HEK293 (cell line): ENCODE measurements at regions not wholly inside any gene's neighbourhood (a gene's known extent, or its start where the extent isn't known, plus 50 kb on each side); places are given as distances from the start of the nearest gene placed in this dataset.

Experiments used
- CTCF ChIA-PET: fragments of 350-600 bp; formaldehyde crosslinking; extraction: SDS; loops from one replicate; lab custom pipeline; 2021; ENCODE audit warnings: antibody characterized with exemption; lab: Yijun Ruan, JAX
- POLR2A ChIA-PET: fragments of 300-600 bp; formaldehyde crosslinking; extraction: SDS; loops from one replicate; lab custom pipeline; 2020; ENCODE audit warnings: antibody characterized with exemption, inconsistent platforms; lab: Yijun Ruan, JAX
- H3K27ac ChIP-seq: fragments of 200-500 bp; sonication (Bioruptor generic); 2 replicates; pipeline ENCODE4 v1.5.1; 2014; ENCODE audit warnings: low read depth, low read length, control low read depth, inconsistent platforms; ENCODE audit errors: extremely low read depth
- H3K36me3 ChIP-seq, 2 experiments: fragments of 200-500 bp in 1 of 2; sonication (Bioruptor generic) in 1 of 2; 1 replicate in 1 of 2; 2 replicates in 1 of 2; pipeline ENCODE4 v1.5.1; 2014 to 2017; ENCODE audit warnings: inconsistent platforms in 2 of 2, low read length in 2 of 2; ENCODE audit not compliant: control insufficient read depth in 2 of 2, insufficient read depth in 1 of 2
- H3K4me1 ChIP-seq: fragments of 200-500 bp; sonication (Bioruptor generic); 2 replicates; pipeline ENCODE4 v1.5.1; 2014; ENCODE audit warnings: mild to moderate bottlenecking, low read length, inconsistent platforms; ENCODE audit not compliant: control insufficient read depth, insufficient read depth
- H3K4me3 ChIP-seq: 2 replicates; pipeline ENCODE4 v1.5.1; 2011; ENCODE audit warnings: low read depth, mild to moderate bottlenecking, control low read depth, low read length, moderate library complexity
- H3K9me3 ChIP-seq: fragments of 200-500 bp; sonication (Bioruptor generic); 2 replicates; pipeline ENCODE4 v1.5.1; 2014; ENCODE audit warnings: low read depth, low read length, inconsistent platforms; ENCODE audit not compliant: control insufficient read depth, insufficient read depth
- BCL6B ChIP-seq: fragments of 450-650 bp; formaldehyde crosslinking; IDR thresholded peaks from 2 replicates; pipeline ENCODE4 v1.5.1; 2017; ENCODE audit warnings: missing biosample characterization, missing genetic modification characterization
- HOXD13 ChIP-seq: sonication (generic); formaldehyde crosslinking; IDR thresholded peaks from 2 replicates; pipeline ENCODE4 v1.8.0; 2022; ENCODE audit warnings: missing genetic modification reagents, borderline replicate concordance
- OVOL3 ChIP-seq: fragments of 450-650 bp; formaldehyde crosslinking; IDR thresholded peaks from 2 replicates; pipeline ENCODE4 v1.5.1; 2016; ENCODE audit warnings: missing biosample characterization, missing genetic modification characterization
- SP2 ChIP-seq: fragments of 450-650 bp; formaldehyde crosslinking; IDR thresholded peaks from 2 replicates; pipeline ENCODE4 v1.5.1; 2016; ENCODE audit warnings: missing biosample characterization, missing genetic modification characterization
- WT1 ChIP-seq: fragments of 450-650 bp; formaldehyde crosslinking; IDR thresholded peaks from 2 replicates; pipeline ENCODE4 v1.5.1; 2016; ENCODE audit warnings: missing biosample characterization, missing genetic modification characterization
- ZBTB1 ChIP-seq: fragments of 450-650 bp; formaldehyde crosslinking; IDR thresholded peaks from 2 replicates; pipeline ENCODE4 v1.5.1; 2016; ENCODE audit warnings: missing biosample characterization, missing genetic modification characterization
- ZBTB8A ChIP-seq: fragments of 450-650 bp; formaldehyde crosslinking; IDR thresholded peaks from 2 replicates; pipeline ENCODE4 v1.5.1; 2016; ENCODE audit warnings: missing biosample characterization, missing genetic modification characterization
- ZEB2 ChIP-seq: fragments of 450-650 bp; formaldehyde crosslinking; IDR thresholded peaks from 2 replicates; pipeline ENCODE4 v1.5.1; 2016; ENCODE audit warnings: missing biosample characterization, missing genetic modification characterization
- ZFP3 ChIP-seq: fragments of 450-650 bp; formaldehyde crosslinking; IDR thresholded peaks from 2 replicates; pipeline ENCODE4 v1.5.1; 2016; ENCODE audit warnings: low read depth, missing biosample characterization, missing genetic modification characterization
- ZNF133 ChIP-seq: fragments of 450-650 bp; formaldehyde crosslinking; IDR thresholded peaks from 2 replicates; pipeline ENCODE4 v1.5.1; 2016; ENCODE audit warnings: missing biosample characterization, missing genetic modification characterization
- ZNF169 ChIP-seq: fragments of 450-650 bp; formaldehyde crosslinking; IDR thresholded peaks from 2 replicates; pipeline ENCODE4 v1.5.1; 2016; ENCODE audit warnings: missing biosample characterization, missing genetic modification characterization
- ZNF174 ChIP-seq: fragments of 450-650 bp; formaldehyde crosslinking; IDR thresholded peaks from 2 replicates; pipeline ENCODE4 v1.5.0; 2017; ENCODE audit warnings: missing biosample characterization, mild to moderate bottlenecking, missing genetic modification characterization
- ZNF2 ChIP-seq: fragments of 450-650 bp; formaldehyde crosslinking; IDR thresholded peaks from 2 replicates; pipeline ENCODE4 v1.5.1; 2016; ENCODE audit warnings: missing biosample characterization, missing genetic modification characterization
- ZNF292 ChIP-seq: fragments of 450-650 bp; formaldehyde crosslinking; IDR thresholded peaks from 2 replicates; pipeline ENCODE4 v1.5.1; 2016; ENCODE audit warnings: low read depth, missing biosample characterization, missing genetic modification characterization, borderline replicate concordance
- ZNF335 ChIP-seq: fragments of 450-650 bp; formaldehyde crosslinking; conservative IDR thresholded peaks from 2 replicates; pipeline ENCODE4 v1.5.1; 2016; ENCODE audit warnings: missing biosample characterization, missing genetic modification characterization
- ZNF354C ChIP-seq: fragments of 450-650 bp; formaldehyde crosslinking; IDR thresholded peaks from 2 replicates; pipeline ENCODE4 v1.5.1; 2016; ENCODE audit warnings: missing biosample characterization, missing genetic modification characterization, low read depth, borderline replicate concordance
- ZNF37A ChIP-seq: fragments of 450-650 bp; IDR thresholded peaks from 2 replicates; pipeline ENCODE4 v1.5.1; 2018; ENCODE audit warnings: missing biosample characterization, missing genetic modification characterization
- ZNF394 ChIP-seq: fragments of 450-650 bp; formaldehyde crosslinking; IDR thresholded peaks from 2 replicates; pipeline ENCODE4 v1.5.1; 2016; ENCODE audit warnings: missing biosample characterization, missing genetic modification characterization, mild to moderate bottlenecking, moderate library complexity, borderline replicate concordance
- ZNF473 ChIP-seq: fragments of 450-650 bp; formaldehyde crosslinking; IDR thresholded peaks from 2 replicates; pipeline ENCODE4 v1.5.1; 2017; ENCODE audit warnings: missing biosample characterization, missing genetic modification characterization
- ZNF48 ChIP-seq: fragments of 450-650 bp; formaldehyde crosslinking; IDR thresholded peaks from 2 replicates; pipeline ENCODE4 v1.5.1; 2016; ENCODE audit warnings: missing biosample characterization, missing genetic modification characterization
- ZNF561 ChIP-seq: fragments of 450-650 bp; IDR thresholded peaks from 2 replicates; pipeline ENCODE4 v1.5.1; 2018; ENCODE audit warnings: missing biosample characterization, missing genetic modification characterization, borderline replicate concordance
- ZNF571 ChIP-seq: fragments of 450-650 bp; formaldehyde crosslinking; IDR thresholded peaks from 2 replicates; pipeline ENCODE4 v1.5.0; 2017; ENCODE audit warnings: missing biosample characterization, missing genetic modification characterization
- ZNF785 ChIP-seq: fragments of 450-650 bp; formaldehyde crosslinking; IDR thresholded peaks from 2 replicates; pipeline ENCODE4 v1.5.1; 2016; ENCODE audit warnings: missing biosample characterization, missing genetic modification characterization
- ZSCAN23 ChIP-seq: fragments of 450-650 bp; formaldehyde crosslinking; IDR thresholded peaks from 2 replicates; pipeline ENCODE4 v1.5.1; 2016; ENCODE audit warnings: missing biosample characterization, missing genetic modification characterization
- ZSCAN30 ChIP-seq: fragments of 450-650 bp; IDR thresholded peaks from 2 replicates; pipeline ENCODE4 v1.5.1; 2018; ENCODE audit warnings: missing biosample characterization, mild to moderate bottlenecking, missing genetic modification characterization, moderate library complexity
- TF ChIP-seq, protein P1 (sequence below): fragments of 450-650 bp; formaldehyde crosslinking; IDR thresholded peaks from 2 replicates; pipeline ENCODE4 v1.5.1; 2017; ENCODE audit warnings: missing biosample characterization, missing genetic modification characterization
- TF ChIP-seq, protein P2 (sequence below): fragments of 450-650 bp; formaldehyde crosslinking; IDR thresholded peaks from 2 replicates; pipeline ENCODE4 v1.5.1; 2016; ENCODE audit warnings: missing biosample characterization, missing genetic modification characterization
- TF ChIP-seq, protein P3 (sequence below): fragments of 450-650 bp; formaldehyde crosslinking; IDR thresholded peaks from 2 replicates; pipeline ENCODE4 v1.5.1; 2016; ENCODE audit warnings: missing biosample characterization, missing genetic modification characterization, borderline replicate concordance
- TF ChIP-seq, protein P4 (sequence below): fragments of 450-650 bp; formaldehyde crosslinking; IDR thresholded peaks from 2 replicates; pipeline ENCODE4 v1.5.1; 2016; ENCODE audit warnings: missing biosample characterization, missing genetic modification characterization, borderline replicate concordance

DNA sequence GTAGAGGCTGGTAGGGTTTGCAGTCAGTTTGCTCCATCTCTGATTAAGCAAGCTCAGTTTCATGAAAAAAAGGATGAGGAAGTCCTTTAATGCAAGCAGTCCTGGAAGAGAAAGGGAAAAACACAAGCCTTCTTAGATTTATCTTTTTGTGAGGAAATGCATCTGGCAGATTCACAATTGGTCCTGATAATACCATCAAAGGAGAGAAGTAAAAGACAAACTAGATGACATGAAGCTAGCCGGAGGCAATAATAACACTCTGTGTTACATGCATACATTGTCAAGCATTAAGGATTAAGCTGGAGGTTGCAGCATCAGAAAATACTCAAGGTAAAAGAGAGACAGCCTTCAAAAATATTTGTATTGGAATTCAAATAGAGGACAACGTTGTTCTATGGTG, 356.0 kb upstream of the TEX13C start, which contains the start of gene TENM1:
TENM1 (minus strand) TSS at position 101 of the 400 bp plus-strand sequence.
- no peaks in the 10 kb centered on the region for H3K4me1 ChIP-seq
- CTCF ChIA-PET, result no interaction called here
- no peak for TF ChIP-seq ZNF473 (tag by site-specific recombination)
- TF ChIP-seq SP2 (tag by site-specific recombination), result no peak
- TF ChIP-seq, protein P1, sequence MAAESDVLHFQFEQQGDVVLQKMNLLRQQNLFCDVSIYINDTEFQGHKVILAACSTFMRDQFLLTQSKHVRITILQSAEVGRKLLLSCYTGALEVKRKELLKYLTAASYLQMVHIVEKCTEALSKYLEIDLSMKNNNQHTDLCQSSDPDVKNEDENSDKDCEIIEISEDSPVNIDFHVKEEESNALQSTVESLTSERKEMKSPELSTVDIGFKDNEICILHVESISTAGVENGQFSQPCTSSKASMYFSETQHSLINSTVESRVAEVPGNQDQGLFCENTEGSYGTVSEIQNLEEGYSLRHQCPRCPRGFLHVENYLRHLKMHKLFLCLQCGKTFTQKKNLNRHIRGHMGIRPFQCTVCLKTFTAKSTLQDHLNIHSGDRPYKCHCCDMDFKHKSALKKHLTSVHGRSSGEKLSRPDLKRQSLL (tag by site-specific recombination), result no peak
- no peak for TF ChIP-seq ZSCAN23 (tag by site-specific recombination)
- no peak for TF ChIP-seq WT1 (tag by site-specific recombination)
- TF ChIP-seq, protein P2, sequence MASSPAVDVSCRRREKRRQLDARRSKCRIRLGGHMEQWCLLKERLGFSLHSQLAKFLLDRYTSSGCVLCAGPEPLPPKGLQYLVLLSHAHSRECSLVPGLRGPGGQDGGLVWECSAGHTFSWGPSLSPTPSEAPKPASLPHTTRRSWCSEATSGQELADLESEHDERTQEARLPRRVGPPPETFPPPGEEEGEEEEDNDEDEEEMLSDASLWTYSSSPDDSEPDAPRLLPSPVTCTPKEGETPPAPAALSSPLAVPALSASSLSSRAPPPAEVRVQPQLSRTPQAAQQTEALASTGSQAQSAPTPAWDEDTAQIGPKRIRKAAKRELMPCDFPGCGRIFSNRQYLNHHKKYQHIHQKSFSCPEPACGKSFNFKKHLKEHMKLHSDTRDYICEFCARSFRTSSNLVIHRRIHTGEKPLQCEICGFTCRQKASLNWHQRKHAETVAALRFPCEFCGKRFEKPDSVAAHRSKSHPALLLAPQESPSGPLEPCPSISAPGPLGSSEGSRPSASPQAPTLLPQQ (tag by site-specific recombination), result no peak
- TF ChIP-seq ZNF394 (tag by site-specific recombination), result no peak
- TF ChIP-seq ZBTB8A (tag by site-specific recombination), result no peak
- TF ChIP-seq, protein P3, sequence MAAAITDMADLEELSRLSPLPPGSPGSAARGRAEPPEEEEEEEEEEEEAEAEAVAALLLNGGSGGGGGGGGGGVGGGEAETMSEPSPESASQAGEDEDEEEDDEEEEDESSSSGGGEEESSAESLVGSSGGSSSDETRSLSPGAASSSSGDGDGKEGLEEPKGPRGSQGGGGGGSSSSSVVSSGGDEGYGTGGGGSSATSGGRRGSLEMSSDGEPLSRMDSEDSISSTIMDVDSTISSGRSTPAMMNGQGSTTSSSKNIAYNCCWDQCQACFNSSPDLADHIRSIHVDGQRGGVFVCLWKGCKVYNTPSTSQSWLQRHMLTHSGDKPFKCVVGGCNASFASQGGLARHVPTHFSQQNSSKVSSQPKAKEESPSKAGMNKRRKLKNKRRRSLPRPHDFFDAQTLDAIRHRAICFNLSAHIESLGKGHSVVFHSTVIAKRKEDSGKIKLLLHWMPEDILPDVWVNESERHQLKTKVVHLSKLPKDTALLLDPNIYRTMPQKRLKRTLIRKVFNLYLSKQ (tag by site-specific recombination), result no peak
- TF ChIP-seq ZNF571 (tag by site-specific recombination), result no peak
- H3K9me3 ChIP-seq, result no peaks in the 10 kb centered on the region; the same call in 1 of the 2 replicates
- POLR2A ChIA-PET, result no interaction called here
- H3K4me3 ChIP-seq, result no peak within 1 kb of the TSS
- H3K27ac ChIP-seq, result no peak within 1 kb of the TSS
- no peaks in the 10 kb centered on the region for H3K36me3 ChIP-seq

DNA sequence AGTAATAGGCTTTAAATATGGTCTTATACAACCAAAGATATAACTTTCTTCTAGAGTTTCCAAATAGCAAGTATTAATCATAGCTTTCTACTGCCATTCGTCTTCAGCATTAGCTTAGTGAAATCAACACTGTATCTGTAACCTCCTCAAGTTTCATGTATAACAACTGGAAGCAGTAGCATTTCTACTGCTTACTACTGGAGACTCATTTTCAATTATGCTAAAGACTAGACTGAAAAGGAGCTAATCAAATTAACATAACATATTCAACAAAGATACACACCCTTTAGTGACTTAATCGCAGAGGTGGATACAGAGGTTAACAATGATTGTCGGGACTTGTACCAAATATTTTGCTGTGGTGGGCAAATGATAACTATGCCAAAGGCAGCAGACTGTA, 344.2 kb upstream of the TEX13C start:
- no peaks in the 10 kb centered on the region for H3K36me3 ChIP-seq
- POLR2A ChIA-PET, result no interaction called here
- TF ChIP-seq HOXD13 (CRISPR knock-in tag) (no peak), ZNF292 (tag by site-specific recombination) (no peak), ZBTB1 (tag by site-specific recombination) (no peak), ZEB2 (no peak), ZNF133 (tag by site-specific recombination) (no peak), ZNF174 (tag by site-specific recombination) (no peak), OVOL3 (tag by site-specific recombination) (no peak), ZNF785 (tag by site-specific recombination) (no peak), ZNF354C (tag by site-specific recombination) (no peak), ZNF169 (no peak), ZNF37A (no peak), ZNF48 (tag by site-specific recombination) (no peak), ZFP3 (no peak), ZNF335 (no peak), ZSCAN30 (tag by site-specific recombination) (no peak), BCL6B (tag by site-specific recombination) (no peak), ZNF561 (tag by site-specific recombination) (no peak), ZNF2 (tag by site-specific recombination) (no peak)
- TF ChIP-seq, protein P4, sequence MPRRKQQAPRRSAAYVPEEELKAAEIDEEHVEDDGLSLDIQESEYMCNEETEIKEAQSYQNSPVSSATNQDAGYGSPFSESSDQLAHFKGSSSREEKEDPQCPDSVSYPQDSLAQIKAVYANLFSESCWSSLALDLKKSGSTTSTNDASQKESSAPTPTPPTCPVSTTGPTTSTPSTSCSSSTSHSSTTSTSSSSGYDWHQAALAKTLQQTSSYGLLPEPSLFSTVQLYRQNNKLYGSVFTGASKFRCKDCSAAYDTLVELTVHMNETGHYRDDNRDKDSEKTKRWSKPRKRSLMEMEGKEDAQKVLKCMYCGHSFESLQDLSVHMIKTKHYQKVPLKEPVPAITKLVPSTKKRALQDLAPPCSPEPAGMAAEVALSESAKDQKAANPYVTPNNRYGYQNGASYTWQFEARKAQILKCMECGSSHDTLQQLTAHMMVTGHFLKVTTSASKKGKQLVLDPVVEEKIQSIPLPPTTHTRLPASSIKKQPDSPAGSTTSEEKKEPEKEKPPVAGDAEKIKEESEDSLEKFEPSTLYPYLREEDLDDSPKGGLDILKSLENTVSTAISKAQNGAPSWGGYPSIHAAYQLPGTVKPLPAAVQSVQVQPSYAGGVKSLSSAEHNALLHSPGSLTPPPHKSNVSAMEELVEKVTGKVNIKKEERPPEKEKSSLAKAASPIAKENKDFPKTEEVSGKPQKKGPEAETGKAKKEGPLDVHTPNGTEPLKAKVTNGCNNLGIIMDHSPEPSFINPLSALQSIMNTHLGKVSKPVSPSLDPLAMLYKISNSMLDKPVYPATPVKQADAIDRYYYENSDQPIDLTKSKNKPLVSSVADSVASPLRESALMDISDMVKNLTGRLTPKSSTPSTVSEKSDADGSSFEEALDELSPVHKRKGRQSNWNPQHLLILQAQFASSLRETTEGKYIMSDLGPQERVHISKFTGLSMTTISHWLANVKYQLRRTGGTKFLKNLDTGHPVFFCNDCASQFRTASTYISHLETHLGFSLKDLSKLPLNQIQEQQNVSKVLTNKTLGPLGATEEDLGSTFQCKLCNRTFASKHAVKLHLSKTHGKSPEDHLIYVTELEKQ (tag by site-specific recombination), result no peak
- no peak overlapping the region for H3K4me3 ChIP-seq
- no peak overlapping the region for H3K27ac ChIP-seq
- CTCF ChIA-PET, result no interaction called here
- no peaks in the 10 kb centered on the region for H3K9me3 ChIP-seq
- no peaks in the 10 kb centered on the region for H3K4me1 ChIP-seq
